Medulla oblongata (tissue), 1 donor: ENCODE measurements at regions not wholly inside any gene's neighbourhood (a gene's known extent, or its start where the extent isn't known, plus 50 kb on each side); places are given as distances from the start of the nearest gene placed in this dataset.
"Not testable (repeated sequence)": the region's sequence is repeated elsewhere in the genome, so short reads cannot be mapped to it uniquely, and the experiment has no call there.

Experiments used
- DNase-seq: peaks from one replicate; pipeline ENCODE4 v3.0.0-alpha.2; 2015; ENCODE audit errors: extremely low spot score

DNA sequence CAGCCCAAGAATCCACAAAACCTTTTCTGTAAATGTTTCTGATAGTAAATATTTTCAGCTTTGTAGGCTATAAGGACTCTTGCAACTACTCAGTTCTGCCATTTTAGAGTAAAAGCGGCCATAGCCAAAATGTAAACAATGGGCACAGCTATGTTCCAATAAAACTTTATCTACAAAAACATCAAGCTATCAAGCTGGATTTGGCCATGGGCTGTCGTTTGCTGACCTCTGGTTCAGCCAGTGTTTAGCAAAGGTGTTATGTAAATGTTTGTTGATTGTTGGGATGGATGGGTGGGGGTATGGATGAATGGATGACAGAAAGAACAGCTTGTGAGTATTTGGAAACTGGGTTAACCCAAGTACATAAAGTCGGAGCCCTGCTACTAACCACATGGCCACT is 111.1 kb upstream of the VRK1 start:
- no peak for DNase-seq

DNA sequence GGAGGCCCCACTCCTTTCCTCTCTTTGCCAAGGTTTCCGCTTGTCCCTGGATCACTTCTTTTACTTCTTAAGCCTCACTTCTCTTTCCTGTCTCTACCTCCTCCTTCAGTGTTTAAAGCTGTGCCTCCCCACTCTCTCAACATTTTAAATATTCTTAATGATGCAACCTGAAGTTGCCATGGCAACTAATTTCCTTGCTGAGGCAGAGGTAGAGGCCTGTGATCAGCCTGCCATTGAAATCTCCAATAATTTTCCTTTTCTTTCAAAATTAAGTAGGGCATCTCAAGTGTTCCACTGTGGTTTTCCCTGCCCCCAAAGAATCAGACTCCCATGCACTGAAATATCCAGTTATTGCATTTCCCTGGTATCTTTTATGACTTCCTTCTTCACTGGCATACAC is 108.6 kb upstream of the VRK1 start:
- no peak for DNase-seq

DNA sequence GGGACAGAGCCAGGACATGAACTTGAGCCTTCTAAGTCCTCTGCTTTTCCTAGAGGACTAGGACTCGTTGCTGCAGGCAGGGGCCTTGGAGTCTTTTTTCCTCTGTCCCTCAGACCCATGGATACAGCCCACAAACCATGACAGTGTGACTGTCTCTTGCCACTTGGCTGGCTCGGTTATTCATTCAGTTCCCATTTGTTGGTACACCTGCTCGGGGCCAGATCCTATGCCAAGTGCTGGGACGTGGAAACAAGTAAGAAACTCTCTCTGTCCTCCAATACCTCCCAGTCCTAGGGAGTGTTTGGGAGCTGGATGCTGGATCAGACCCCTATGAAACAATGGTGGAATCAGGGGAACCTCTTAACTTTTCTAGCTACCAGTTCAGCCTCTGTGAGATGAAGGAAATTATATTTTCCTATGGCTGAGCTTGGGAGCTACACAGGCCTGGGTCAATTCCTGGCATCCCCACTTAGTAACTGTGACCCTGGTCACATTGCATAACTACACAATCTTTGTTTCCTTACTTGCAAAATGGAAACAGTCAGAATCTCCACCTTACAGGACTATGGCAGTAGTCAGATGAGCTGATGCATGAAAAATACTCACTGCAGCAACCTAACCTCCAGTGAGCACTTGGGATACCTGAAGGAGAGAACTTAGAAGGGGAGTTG is 106.3 kb upstream of the VRK1 start:
- DNase-seq: no peak

DNA sequence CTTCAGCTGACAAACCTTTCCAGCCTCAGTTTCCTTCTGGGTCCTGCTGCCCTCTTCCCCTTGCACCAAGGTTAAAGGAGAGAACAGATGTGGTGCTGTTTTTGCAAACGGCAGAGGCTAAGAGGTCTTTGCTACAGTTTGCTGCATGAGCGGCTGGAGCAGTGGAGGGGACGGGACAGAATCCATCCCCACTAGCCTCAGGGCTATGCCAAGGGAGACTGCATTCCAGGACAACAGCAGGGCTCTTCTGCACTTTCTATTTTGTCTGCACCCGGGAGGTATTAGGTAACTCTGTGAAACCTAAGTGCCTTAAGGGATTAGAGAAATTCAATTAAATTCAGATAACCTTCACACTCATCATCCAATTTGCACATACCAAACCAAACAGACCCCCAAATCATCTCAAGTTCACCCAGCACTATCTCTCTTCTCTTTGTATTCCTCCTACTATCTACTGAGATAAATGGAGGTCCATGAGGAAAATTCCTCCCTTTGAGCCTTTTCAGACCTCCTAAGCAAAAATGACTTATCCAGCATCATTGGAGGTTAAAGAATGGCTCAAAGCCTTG is 103.8 kb upstream of the VRK1 start:
- no peak for DNase-seq

DNA sequence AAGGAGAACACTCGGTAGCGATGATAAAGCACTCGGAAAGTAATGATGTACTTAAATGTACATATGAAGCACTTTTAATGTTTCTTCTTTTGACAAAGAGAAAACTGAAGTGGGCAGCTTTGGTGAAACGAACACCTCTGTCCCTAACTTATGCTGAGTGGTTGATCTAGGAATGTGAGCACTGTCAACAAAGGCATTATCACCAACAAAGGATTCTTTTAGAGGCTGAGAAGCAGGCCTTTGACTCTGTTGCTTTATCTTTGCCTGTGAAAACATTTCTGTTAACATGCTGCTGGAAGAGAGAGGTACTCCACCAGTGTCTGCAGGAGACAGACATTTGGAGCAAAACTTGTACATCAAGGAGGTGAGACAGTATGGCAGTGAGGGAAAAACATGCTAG is 103.2 kb upstream of the VRK1 start:
- no peak for DNase-seq

DNA sequence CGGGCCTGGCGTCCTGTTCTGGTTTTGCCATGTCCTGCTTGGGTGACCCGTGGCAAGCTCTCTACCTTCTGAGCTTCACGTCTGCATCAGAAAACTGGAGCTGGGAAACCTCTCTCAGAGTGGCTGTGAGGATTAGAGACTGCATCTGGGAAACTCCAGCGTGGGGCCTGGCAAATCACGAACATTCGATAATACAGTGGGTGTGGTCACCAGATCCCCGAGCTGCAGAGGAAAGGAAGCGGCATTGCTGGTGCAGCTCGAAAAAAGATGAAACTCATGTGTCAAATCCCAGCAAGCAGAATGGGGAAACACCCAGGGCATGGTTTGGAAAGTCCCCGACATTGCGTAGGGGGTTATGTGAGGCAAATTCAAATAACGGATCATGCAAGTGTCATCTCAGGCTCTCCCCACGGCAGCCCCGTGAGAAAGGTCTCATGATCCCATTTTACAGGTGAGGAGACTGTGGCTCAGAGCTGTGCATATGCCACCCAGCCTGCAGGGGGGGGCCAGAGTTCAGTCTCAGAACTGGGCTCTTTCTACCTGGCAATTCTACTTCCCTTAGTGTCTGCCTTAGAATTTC is 98.1 kb upstream of the VRK1 start:
- DNase-seq: no peak

DNA sequence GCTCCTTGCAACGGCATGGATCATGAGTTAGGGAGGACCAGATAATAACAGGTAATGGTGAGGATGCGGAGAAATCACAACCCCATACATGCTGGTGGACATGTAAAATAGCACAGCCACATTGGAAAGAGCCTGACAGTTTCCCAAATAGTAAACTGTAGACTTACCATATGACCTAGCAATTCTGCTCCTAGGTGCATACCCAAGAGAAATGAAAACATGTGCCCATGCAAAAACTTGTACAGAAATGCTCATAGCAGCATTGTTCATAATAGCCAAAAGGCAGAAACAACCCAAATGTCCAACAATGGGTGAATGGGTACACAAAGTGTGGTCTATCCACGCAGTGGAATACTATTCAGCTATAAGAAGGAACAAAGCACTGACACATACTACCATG is 97.5 kb upstream of the VRK1 start:
- no peak for DNase-seq

DNA sequence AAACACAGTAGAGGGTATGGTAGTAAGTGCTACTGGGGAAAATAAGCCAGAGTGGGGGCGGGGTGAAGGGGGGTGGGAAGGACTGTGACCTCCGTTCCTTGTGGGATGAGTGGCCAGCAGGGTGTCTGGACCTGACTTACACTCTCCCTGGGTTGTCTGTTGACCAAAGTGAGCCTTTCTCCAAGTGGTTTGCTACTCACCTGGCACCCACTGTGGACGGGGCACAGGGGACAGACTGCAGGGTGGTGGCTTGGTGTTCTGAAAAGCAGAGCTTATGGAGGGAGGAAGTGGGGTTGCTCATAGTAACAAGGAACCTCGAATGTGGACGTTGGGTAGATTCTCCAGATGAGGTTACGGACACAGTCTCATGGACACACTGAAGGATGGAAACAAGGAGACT is 94.4 kb upstream of the VRK1 start:
- no peak for DNase-seq

DNA sequence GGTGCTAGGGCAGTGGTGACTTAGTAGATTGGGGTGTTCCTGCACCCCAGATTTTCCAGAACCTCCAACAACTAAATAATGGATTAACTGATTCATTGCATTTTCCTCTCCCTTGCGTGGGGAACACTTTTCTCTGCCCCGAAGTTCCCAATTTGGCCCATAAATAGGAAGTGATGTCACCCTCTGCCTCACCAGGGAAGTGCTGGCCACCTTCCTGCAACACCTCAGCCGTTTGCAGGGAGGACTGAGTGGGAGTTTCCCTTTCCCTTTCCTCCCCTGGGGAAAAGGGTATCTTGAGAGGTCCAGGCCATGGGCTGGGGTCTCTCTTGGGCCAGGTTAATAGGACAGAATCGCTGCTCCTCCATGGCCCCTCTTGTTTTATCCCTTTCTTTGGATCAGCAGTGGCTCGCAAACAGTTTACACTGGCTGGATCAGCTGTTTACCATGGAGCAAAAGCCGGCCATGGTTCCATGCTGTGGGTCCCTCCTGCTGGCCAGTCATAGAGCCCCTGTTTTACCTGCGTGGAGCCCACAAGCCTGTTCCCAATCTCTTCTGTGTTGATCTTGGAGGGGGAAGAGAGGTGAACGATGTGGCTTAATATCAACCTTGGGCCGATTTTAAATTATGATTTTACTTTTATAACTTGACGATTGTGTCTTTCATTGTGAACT is 91.6 kb upstream of the VRK1 start:
- no peak for DNase-seq

DNA sequence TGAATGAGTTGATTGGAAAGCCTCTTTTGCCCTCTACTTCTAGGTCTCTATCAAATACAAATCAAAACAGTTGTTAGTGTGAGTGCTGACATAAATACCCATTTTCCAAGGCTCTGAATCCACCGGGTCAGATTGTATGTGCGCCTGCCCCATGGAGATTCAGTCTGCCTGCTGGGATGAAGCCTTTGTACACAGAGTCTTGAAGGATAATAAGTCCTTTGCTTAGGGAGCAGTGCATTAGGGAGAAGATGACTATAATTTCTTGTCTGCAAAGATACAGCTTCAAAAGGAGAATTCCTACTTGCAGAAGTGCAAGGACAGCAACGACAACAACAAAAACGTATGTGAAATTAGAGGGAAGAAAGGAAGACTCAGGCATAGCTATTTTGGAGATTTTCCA is 90.3 kb upstream of the VRK1 start:
- no peak for DNase-seq

DNA sequence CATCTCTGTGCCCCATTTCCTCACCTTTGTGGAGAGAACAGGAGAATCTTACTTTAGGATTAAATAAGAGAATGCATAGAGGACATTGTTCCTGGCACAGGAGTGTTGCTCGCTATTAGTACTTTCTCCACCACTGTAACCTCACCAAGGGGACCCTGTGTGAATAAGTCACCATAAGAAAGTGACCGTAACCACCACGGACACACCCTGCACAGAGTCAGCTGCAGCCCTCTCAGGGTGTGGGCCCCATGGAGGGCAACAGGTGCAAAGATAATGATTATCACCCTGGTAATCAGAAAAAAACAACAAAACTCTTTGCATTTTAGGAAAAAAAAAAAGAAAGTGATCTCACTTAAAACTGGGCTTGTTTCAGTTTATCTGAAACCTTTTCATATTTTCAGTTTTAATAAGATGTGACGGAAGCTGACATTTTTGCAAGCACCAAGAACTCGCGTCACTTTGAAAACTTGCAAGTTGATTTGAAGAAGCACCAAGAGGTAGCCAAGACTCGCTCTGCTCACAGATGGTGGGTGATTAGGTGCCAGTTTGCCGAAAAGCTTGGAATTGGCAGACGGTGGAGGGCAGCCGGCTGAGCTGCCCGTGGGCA is 87.0 kb upstream of the VRK1 start:
- no peak for DNase-seq

DNA sequence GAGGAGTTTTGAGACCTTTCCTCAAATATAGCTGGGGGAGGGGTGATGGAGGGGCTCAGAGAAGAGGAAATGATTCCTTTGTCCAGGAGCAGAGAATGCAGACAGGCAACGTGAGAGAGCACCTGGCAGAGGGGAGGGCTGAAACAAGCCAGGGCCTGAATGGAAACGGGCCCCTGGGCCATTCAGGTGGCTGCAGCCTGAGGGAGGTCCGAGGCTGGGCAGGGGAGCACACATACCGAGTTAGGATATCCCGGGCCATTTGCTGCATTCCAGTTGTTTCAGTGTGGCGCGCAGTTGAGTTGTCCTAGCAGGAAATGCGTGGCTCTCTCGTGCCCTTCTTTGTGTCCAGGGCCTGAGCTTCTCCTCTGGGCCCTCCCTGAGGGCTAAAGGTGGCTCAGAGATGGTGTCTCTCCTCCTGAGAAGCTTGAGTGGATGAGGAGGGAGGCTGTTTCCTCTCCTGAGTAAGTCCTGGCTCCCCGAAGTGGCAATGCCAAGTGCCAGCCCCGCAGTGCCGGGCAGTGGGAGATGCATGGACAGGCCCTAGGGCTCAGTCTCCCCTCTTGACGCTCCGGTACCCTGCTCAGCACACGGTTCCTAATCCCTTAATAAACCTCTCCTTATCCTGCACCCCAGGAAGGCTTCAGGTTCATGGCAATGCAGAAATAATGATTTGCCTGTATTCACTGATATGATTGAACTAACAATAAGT is 85.5 kb upstream of the VRK1 start:
- no peak for DNase-seq

DNA sequence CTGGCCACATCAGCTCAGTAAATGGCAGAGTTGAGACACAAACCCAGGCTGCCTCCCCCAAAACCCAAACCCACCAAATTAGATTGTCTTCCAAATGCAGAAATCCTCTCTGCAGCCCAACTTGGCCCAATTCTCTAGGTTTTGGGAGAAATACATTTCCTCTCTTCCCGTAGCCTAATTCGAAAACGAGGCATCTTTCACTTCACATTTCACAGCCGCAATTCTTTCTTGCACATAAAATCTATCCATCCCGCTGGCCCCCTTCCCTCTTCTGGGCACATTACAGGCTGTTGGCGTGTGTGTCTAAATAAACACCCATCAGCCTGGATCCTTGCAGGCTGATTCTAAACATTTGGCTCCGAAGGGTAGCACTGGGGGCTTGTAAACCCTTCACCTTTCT is 83.8 kb upstream of the VRK1 start:
- no peak for DNase-seq

DNA sequence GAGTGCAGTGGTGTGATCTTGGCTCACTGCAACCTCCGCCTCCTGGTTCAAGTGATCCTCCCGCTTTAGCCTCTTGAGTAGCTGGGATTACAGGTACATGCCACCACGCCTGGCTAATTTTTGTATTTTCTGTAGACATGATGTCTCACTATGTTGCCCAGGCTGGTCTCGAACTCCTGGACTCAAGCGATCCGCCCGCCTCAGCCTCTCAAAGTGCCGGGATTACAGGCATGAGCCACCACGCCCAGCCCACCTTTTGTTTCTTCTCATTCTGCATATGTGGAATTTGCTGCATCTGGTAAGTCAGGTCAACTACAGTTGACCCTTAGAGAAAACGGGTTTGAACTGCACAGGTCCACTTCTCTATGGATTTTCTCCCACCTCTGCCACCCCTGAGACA is 82.6 kb upstream of the VRK1 start:
- not testable (repeated sequence) for DNase-seq

DNA sequence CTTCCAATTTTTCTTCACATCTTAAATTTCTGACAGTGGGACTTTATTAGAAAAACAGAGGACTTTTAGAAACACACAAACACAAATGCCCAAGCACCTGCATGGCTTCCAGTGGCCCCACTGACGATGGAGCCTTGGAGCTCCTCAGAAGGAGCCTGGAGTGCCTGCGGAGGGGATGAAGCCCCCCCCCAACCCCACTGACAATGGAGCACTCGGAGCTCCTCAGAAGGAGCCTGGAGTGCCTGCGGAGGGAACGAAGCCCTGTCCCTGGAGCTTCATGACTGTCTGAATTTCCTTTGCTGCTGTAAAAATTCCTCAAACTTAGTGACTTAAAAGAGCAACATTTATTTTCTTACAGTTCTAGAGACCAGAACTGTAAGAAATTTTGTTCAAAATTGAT is 80.1 kb upstream of the VRK1 start:
- DNase-seq: no peak

DNA sequence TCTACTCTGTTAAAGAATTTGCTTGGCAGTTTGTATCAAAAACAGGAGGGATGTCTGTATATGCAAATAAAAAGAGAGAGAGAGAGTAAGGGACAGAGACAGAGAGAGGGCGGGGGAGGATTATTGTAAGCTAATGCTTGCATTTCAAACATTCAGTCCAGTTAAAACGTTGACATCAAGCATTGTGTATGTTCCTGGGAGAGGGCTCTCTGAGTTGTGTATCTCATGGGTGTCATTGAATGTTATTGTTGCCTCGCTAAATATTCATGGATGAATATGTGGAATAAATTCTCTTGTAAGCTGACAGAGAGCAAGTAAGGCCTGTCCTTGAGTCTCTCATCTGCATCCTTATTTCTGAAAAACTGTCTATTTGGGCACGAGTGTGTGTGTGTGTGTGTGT is 78.8 kb upstream of the VRK1 start:
- no peak for DNase-seq

DNA sequence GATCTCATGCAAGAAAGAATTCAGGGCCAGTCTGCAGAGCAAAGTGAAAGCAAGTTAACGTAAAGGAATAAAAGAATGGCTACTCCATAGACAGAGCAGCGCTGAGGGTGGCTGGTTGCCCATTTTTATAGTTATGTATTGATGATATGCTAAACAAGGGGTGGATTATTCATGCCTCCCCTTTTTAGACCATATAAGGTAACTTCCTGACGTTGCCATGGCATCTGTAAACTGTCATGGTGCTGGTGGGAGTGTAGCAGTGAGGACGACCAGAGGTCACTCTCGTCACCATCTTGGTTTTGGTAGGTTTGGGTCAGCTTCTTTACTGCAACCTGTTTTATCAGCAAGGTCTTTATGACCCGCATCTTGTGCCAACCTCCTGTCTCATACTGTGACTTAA is 76.5 kb upstream of the VRK1 start:
- not testable (repeated sequence) for DNase-seq

DNA sequence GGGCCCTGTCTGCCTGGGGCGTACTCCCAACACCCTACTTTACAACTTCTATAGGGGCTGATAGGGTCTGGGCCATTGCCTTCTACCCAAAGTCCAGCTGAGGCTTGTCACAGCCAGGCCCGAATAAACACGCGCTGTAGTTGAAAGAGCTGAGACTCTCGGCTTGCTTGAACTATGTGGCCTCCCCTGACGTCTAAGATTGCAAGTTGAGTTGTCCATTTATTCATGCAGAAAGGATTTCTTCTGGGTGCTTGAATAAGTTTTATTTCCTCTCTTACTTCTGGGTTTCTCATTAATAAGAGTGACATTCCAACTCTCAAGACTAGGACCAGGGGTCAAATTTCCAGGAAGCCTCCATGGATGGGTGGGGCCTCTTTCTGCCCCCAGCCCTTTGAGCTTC is 74.4 kb upstream of the VRK1 start:
- no peak for DNase-seq

DNA sequence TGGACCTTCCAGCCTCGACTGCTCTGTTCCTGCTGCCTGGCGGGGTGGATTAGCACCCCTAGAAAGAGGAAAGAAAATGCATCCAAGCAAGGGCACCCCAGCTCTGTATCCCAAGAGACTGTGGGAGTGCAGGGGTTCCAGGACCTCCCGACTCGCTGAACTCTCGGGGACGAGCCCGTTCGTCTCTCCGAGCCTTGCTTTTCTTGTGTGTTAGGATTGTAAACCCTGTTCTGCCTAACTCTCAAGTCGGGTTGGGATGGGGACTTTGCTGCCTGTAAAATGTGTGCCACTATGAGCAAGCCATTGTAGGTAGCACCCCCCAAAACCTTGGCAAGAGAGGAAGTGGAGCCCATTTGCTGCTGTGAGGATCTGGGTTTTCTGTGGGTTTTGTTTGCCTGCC is 73.2 kb upstream of the VRK1 start:
- no peak for DNase-seq

DNA sequence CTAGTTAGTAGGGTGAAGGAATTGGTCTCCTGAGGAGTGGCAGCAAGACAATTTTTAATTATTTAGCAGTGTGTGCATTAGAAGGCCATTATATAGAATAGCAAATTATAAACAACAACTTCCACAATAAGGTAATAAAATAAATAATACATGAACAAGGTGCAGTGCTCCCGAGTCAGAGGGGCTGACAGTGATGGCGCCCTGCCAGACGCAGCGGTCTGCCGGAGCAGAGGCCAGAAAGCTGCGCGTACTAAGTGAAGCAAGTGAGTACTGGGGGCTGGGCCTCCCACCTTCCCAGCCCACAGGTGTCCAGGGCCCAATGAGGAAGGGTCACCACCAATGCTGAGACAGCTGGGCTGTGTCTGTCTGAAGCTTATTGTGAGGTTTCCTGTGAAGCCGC is 72.0 kb upstream of the VRK1 start:
- no peak for DNase-seq

DNA sequence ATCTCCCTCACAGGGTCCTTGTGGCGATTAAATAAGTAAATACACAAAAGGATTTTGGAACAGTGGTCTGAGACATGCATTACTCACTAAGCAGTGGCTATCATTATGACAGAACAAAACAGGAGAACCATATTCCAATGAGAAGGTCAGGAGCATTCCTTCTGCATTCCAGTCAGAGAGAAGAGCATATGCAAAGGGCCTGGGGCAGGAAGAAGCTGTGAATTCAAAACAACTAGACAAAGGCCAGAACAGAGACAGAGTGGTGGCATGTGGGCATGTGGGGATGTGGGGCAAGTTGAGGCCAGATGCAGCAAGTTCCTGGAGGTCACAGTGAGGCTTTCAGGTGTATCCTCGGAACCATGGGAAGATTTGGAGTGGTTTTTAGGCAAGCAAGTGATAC is 70.1 kb upstream of the VRK1 start:
- no peak for DNase-seq

DNA sequence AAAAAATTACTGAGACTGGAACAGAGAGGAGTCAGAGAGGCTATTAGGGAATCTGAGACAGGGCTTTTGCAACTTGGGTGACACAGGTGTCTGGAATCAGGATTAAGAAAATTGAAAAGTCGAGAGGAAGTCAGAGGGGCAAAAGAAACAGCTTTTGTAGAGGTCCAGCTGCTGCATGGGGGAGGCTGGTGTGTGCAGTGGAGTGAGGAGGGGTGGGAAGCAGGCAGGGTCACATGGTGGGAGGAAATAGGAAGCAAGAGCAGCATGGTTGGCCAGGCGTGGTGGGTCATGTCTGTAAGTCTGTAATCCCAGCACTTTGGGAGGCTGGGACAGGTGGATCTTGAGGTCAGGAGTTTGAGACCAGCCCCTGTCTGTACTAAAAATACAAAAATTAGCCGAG is 69.7 kb upstream of the VRK1 start:
- DNase-seq: no peak
